GM18858 (cell line): ENCODE measurements at regions not wholly inside any gene's neighbourhood (a gene's known extent, or its start where the extent isn't known, plus 50 kb on each side); places are given as distances from the start of the nearest gene placed in this dataset.

Experiments used
- ATAC-seq: cut with Tn5 transposase; IDR thresholded peaks from one replicate; pipeline ENCODE4 v1.9.1; 2021; ENCODE audit not compliant: unreplicated experiment

- no peak for ATAC-seq
These were observed 367.4 kb downstream of the GXYLT1 start for GRCh38 chr12:41777064-41777790.

GRCh38 chr12:41772478-41772877 is 372.2 kb downstream of the GXYLT1 start:
- ATAC-seq = no peak

GRCh38 chr12:41769810-41770209 is 374.9 kb downstream of the GXYLT1 start:
- ATAC-seq = peak; percentile 88

- no peak for ATAC-seq
These were observed 376.2 kb downstream of the GXYLT1 start for GRCh38 chr12:41768456-41768855.

- ATAC-seq = no peak
These were observed 382.0 kb downstream of the GXYLT1 start for GRCh38 chr12:41762691-41763090.

GRCh38 chr12:41745593-41745992 is 399.1 kb downstream of the GXYLT1 start:
- ATAC-seq = no peak

- ATAC-seq = no peak
These were observed 400.8 kb downstream of the GXYLT1 start for GRCh38 chr12:41743835-41744234.

- ATAC-seq = no peak
These were observed 405.6 kb downstream of the GXYLT1 start for GRCh38 chr12:41739066-41739465.

GRCh38 chr12:41737423-41737822 is 407.3 kb downstream of the GXYLT1 start:
- no peak for ATAC-seq

- ATAC-seq = no peak
These were observed 408.2 kb downstream of the GXYLT1 start for GRCh38 chr12:41736436-41736835.

- no peak for ATAC-seq
These were observed 413.0 kb downstream of the GXYLT1 start for GRCh38 chr12:41731691-41732090.

GRCh38 chr12:41731061-41731460 is 413.6 kb downstream of the GXYLT1 start:
- ATAC-seq = no peak

GRCh38 chr12:41724216-41724615 is 420.5 kb downstream of the GXYLT1 start:
- ATAC-seq = no peak

- no peak for ATAC-seq
These were observed 425.5 kb downstream of the GXYLT1 start for GRCh38 chr12:41719214-41719613.

GRCh38 chr12:41715256-41715655 is 429.4 kb downstream of the GXYLT1 start:
- ATAC-seq = no peak

- no peak for ATAC-seq
These were observed 435.0 kb downstream of the GXYLT1 start for GRCh38 chr12:41709463-41710285.

- no peak for ATAC-seq
These were observed 435.7 kb downstream of the GXYLT1 start for GRCh38 chr12:41709012-41709411.

GRCh38 chr12:41706376-41706775 is 438.3 kb downstream of the GXYLT1 start:
- ATAC-seq = no peak

GRCh38 chr12:41701943-41702601 is 442.6 kb downstream of the GXYLT1 start:
- no peak for ATAC-seq

- no peak for ATAC-seq
These were observed 443.7 kb downstream of the GXYLT1 start for GRCh38 chr12:41700940-41701339.

GRCh38 chr12:41699658-41700057 is 445.0 kb downstream of the GXYLT1 start:
- ATAC-seq = no peak

- ATAC-seq = no peak
These were observed 447.5 kb downstream of the GXYLT1 start for GRCh38 chr12:41697161-41697560.
